ENCODE measurements at regions not wholly inside any gene's neighbourhood (a gene's known extent, or its start where the extent isn't known, plus 50 kb on each side); places are given as distances from the start of the nearest gene placed in this dataset.

DNA sequence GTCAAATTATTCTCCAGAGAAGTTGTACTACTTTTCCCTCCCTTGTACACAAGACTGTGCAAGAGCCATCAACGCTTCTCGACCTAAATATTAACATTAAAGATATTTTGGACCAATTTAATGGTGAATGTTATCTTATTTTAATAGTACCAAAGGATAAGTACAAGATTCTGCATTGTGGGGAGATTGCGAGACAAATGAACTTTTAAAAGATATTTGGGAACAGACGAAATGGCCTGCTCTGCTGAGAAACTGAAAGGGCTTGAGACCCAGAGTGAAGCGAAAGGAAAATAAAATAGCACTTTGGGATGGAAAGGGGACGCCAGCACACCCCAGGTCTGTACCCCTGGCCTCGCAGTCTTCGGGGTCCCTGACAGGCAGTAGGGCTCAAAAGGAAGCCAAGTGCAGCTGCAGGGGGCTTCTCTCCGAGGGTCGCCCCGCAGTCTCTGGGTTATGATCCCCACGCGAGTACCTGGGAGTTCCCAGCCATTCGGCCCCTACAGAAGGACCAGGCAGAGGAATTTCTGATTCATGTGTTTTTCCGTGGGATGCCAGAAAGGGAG lies 97.6 kb upstream of the VGLL3 start:
- Histone ChIP-seq H3K4me3 (ENCODE audit: low read depth in 1 of 3, low read length in 3 of 3) (peak overlapping the region; percentile 55 to 86 (median 79)), H3K27me3 (ENCODE audit: control insufficient read depth in 4 of 4, insufficient read depth in 4 of 4, low read length in 3 of 4) (no peaks in the 10 kb centered on the region), H3K27ac (ENCODE audit: low read depth in 1 of 2, low read length in 2 of 2) (peak overlapping the region; percentile 23 to 62), H3K4me1 (ENCODE audit: control insufficient read depth in 4 of 4, insufficient read depth in 4 of 4, low read length in 3 of 4) (peaks cover 0 to 11% (median 6%) of the 10 kb centered on the region in 4 donors), H3K36me3 (ENCODE audit: control insufficient read depth in 4 of 4, insufficient read depth in 3 of 4, low read depth in 1 of 4, low read length in 3 of 4) (no peaks in the 10 kb centered on the region), H3K9me3 (ENCODE audit: control insufficient read depth in 4 of 4, low read length in 3 of 4) (no peaks in the 10 kb centered on the region), H3K9ac (ENCODE audit: low read depth in 1 of 2, low read length in 2 of 2) (no peak overlapping the region)
- WGBS = 43% methylated on average over 15 of the region's 15 CpGs
- DNase-seq (ENCODE audit: low spot score) = peak; percentile 37
- no peak for TF ChIP-seq RAD21 (IDR thresholded peaks at IDR 0.05)
- TF ChIP-seq YY1 (IDR thresholded peaks at IDR 0.05) = no peak
- TF ChIP-seq HNF4A (conservative IDR thresholded peaks at IDR 0.05) = no peak
- no peak for TF ChIP-seq TAF1 (conservative IDR thresholded peaks at IDR 0.05)
- no peak for TF ChIP-seq GABPA (IDR thresholded peaks at IDR 0.05 in 1 of 2, conservative IDR thresholded peaks at IDR 0.05 in 1 of 2)
- TF ChIP-seq EGR1 (IDR thresholded peaks at IDR 0.05; ENCODE audit: low read depth in 2 of 2) = no peak
- TF ChIP-seq SP1 (IDR thresholded peaks at IDR 0.05) = no peak
- TF ChIP-seq, protein P1, sequence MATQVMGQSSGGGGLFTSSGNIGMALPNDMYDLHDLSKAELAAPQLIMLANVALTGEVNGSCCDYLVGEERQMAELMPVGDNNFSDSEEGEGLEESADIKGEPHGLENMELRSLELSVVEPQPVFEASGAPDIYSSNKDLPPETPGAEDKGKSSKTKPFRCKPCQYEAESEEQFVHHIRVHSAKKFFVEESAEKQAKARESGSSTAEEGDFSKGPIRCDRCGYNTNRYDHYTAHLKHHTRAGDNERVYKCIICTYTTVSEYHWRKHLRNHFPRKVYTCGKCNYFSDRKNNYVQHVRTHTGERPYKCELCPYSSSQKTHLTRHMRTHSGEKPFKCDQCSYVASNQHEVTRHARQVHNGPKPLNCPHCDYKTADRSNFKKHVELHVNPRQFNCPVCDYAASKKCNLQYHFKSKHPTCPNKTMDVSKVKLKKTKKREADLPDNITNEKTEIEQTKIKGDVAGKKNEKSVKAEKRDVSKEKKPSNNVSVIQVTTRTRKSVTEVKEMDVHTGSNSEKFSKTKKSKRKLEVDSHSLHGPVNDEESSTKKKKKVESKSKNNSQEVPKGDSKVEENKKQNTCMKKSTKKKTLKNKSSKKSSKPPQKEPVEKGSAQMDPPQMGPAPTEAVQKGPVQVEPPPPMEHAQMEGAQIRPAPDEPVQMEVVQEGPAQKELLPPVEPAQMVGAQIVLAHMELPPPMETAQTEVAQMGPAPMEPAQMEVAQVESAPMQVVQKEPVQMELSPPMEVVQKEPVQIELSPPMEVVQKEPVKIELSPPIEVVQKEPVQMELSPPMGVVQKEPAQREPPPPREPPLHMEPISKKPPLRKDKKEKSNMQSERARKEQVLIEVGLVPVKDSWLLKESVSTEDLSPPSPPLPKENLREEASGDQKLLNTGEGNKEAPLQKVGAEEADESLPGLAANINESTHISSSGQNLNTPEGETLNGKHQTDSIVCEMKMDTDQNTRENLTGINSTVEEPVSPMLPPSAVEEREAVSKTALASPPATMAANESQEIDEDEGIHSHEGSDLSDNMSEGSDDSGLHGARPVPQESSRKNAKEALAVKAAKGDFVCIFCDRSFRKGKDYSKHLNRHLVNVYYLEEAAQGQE (IDR thresholded peaks at IDR 0.05) = no peak
- TF ChIP-seq, protein P2, sequence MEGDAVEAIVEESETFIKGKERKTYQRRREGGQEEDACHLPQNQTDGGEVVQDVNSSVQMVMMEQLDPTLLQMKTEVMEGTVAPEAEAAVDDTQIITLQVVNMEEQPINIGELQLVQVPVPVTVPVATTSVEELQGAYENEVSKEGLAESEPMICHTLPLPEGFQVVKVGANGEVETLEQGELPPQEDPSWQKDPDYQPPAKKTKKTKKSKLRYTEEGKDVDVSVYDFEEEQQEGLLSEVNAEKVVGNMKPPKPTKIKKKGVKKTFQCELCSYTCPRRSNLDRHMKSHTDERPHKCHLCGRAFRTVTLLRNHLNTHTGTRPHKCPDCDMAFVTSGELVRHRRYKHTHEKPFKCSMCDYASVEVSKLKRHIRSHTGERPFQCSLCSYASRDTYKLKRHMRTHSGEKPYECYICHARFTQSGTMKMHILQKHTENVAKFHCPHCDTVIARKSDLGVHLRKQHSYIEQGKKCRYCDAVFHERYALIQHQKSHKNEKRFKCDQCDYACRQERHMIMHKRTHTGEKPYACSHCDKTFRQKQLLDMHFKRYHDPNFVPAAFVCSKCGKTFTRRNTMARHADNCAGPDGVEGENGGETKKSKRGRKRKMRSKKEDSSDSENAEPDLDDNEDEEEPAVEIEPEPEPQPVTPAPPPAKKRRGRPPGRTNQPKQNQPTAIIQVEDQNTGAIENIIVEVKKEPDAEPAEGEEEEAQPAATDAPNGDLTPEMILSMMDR (IDR thresholded peaks at IDR 0.05; ENCODE audit: low read depth, low read length, missing input control) = no peak

DNA sequence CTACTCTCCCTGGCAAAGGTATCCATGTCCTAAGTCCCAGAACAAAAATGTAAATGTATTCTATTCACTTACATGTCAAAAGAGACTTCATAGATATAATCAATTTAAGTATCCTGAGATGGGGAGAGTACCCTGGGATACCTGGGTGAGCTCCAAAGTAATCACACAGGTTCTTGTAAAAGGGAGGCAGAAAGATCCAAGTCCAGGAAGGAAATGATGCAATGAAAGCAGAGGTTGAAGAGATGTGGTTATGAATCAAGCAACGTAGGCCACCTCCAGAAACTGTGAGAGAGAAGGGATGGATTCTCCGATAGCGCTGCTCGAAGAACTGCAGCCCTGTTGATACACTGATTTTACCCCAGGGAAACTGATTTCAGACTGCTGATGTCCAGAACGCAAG lies 93.9 kb upstream of the VGLL3 start:
- Histone ChIP-seq H3K9me3 (ENCODE audit: control insufficient read depth in 4 of 4, low read length in 3 of 4) (no peaks in the 10 kb centered on the region), H3K4me3 (ENCODE audit: low read depth in 1 of 3, low read length in 3 of 3) (no peak overlapping the region), H3K27me3 (ENCODE audit: control insufficient read depth in 4 of 4, insufficient read depth in 4 of 4, low read length in 3 of 4) (no peaks in the 10 kb centered on the region), H3K4me1 (ENCODE audit: control insufficient read depth in 4 of 4, insufficient read depth in 4 of 4, low read length in 3 of 4) (peaks cover 0 to 11% (median 6%) of the 10 kb centered on the region in 4 donors), H3K27ac (ENCODE audit: low read depth in 1 of 2, low read length in 2 of 2) (no peak overlapping the region), H3K36me3 (ENCODE audit: control insufficient read depth in 4 of 4, insufficient read depth in 3 of 4, low read depth in 1 of 4, low read length in 3 of 4) (no peaks in the 10 kb centered on the region), H3K9ac (ENCODE audit: low read depth in 1 of 2, low read length in 2 of 2) (no peak overlapping the region)
- DNase-seq (ENCODE audit: low spot score) = no peak
- TF ChIP-seq, protein P2 (IDR thresholded peaks at IDR 0.05; ENCODE audit: low read depth, low read length, missing input control) = no peak
- TF ChIP-seq SP1 (IDR thresholded peaks at IDR 0.05) (no peak), NR2F2 (IDR thresholded peaks at IDR 0.05) (no peak), YY1 (IDR thresholded peaks at IDR 0.05) (no peak), GABPA (IDR thresholded peaks at IDR 0.05 in 1 of 2, conservative IDR thresholded peaks at IDR 0.05 in 1 of 2) (no peak), FOXA2 (IDR thresholded peaks at IDR 0.05) (no peak), HNF4G (IDR thresholded peaks at IDR 0.05) (no peak), JUND (IDR thresholded peaks at IDR 0.05) (no peak), TAF1 (conservative IDR thresholded peaks at IDR 0.05) (no peak)
- TF ChIP-seq, protein P3, sequence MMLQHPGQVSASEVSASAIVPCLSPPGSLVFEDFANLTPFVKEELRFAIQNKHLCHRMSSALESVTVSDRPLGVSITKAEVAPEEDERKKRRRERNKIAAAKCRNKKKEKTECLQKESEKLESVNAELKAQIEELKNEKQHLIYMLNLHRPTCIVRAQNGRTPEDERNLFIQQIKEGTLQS (IDR thresholded peaks at IDR 0.05) = no peak
- TF ChIP-seq, protein P1 (IDR thresholded peaks at IDR 0.05) = no peak
- 78% methylated on average over 5 of the region's 5 CpGs for WGBS
